Parathyroid adenoma (tissue), 2 donors: ENCODE measurements at regions not wholly inside any gene's neighbourhood (a gene's known extent, or its start where the extent isn't known, plus 50 kb on each side); places are given as distances from the start of the nearest gene placed in this dataset.

Source experiments
- H2AFZ ChIP-seq: fragments of 300-600 bp; sonication (generic); one replicate; pipeline ENCODE4 v1.7.0; 2017; ENCODE audit warnings: antibody characterized with exemption, mild to moderate bottlenecking
- H3K27ac ChIP-seq: fragments of 300-600 bp; sonication (generic); one replicate; pipeline ENCODE4 v1.7.0; 2017
- H3K27me3 ChIP-seq: fragments of 300-600 bp; sonication (generic); one replicate; pipeline ENCODE4 v1.7.0; 2017; ENCODE audit warnings: low read length; ENCODE audit not compliant: control insufficient read depth, insufficient read depth
- H3K36me3 ChIP-seq: fragments of 300-600 bp; sonication (generic); one replicate; pipeline ENCODE4 v1.7.0; 2017; ENCODE audit warnings: low read length; ENCODE audit not compliant: control insufficient read depth, insufficient read depth
- H3K4me1 ChIP-seq: fragments of 300-600 bp; sonication (generic); one replicate; pipeline ENCODE4 v1.7.0; 2017; ENCODE audit warnings: control low read depth
- H3K4me2 ChIP-seq: fragments of 300-600 bp; sonication (generic); one replicate; pipeline ENCODE4 v1.7.0; 2017; ENCODE audit warnings: low read length
- H3K4me3 ChIP-seq: fragments of 300-600 bp; sonication (generic); one replicate; pipeline ENCODE4 v1.7.0; 2017; ENCODE audit warnings: low read depth, low read length
- H3K79me2 ChIP-seq: fragments of 300-600 bp; sonication (generic); one replicate; pipeline ENCODE4 v1.7.0; 2017; ENCODE audit warnings: control low read depth
- H3K9ac ChIP-seq: fragments of 300-600 bp; sonication (generic); one replicate; pipeline ENCODE4 v1.7.0; 2017; ENCODE audit warnings: mild to moderate bottlenecking
- H3K9me3 ChIP-seq: fragments of 300-600 bp; sonication (generic); one replicate; pipeline ENCODE4 v1.7.0; 2017; ENCODE audit warnings: low read length; ENCODE audit not compliant: control insufficient read depth
- CTCF ChIP-seq: fragments of 300-600 bp; sonication (generic); IDR thresholded peaks from one replicate; pipeline ENCODE4 v1.7.0; 2017; ENCODE audit warnings: antibody characterized with exemption, mild to moderate bottlenecking
- donor health status: primary hyperparathyroidism.

GRCh38 chr2:239693761-239694415 is 293.1 kb upstream of the HDAC4 start:
- Histone ChIP-seq H3K27me3 (no peaks in the 10 kb centered on the region), H3K27ac (no peak overlapping the region), H3K9me3 (no peaks in the 10 kb centered on the region), H3K4me1 (peaks cover 9% of the 10 kb centered on the region), H3K4me2 (no peak overlapping the region), H3K79me2 (no peaks in the 10 kb centered on the region), H3K9ac (no peak overlapping the region), H2AFZ (no peak overlapping the region), H3K4me3 (no peak overlapping the region), H3K36me3 (no peaks in the 10 kb centered on the region)
- no peak for TF ChIP-seq CTCF

- Histone ChIP-seq H2AFZ (no peak overlapping the region), H3K27me3 (no peaks in the 10 kb centered on the region), H3K79me2 (no peaks in the 10 kb centered on the region), H3K27ac (no peak overlapping the region), H3K9me3 (no peaks in the 10 kb centered on the region), H3K4me3 (no peak overlapping the region), H3K4me2 (no peak overlapping the region), H3K36me3 (no peaks in the 10 kb centered on the region), H3K4me1 (peaks cover 9% of the 10 kb centered on the region), H3K9ac (no peak overlapping the region)
- TF ChIP-seq CTCF: no peak
These were observed 292.5 kb upstream of the HDAC4 start for GRCh38 chr2:239693330-239693729.

- no peak for TF ChIP-seq CTCF
- no peaks in the 10 kb centered on the region for H3K9me3 ChIP-seq
- H3K79me2 ChIP-seq: no peaks in the 10 kb centered on the region
- H3K27ac ChIP-seq: no peak overlapping the region
- no peaks in the 10 kb centered on the region for H3K36me3 ChIP-seq
- no peak overlapping the region for H3K4me3 ChIP-seq
- peaks cover 9% of the 10 kb centered on the region for H3K4me1 ChIP-seq
- H3K4me2 ChIP-seq: no peak overlapping the region
- H2AFZ ChIP-seq: no peak overlapping the region
- no peaks in the 10 kb centered on the region for H3K27me3 ChIP-seq
- no peak overlapping the region for H3K9ac ChIP-seq
These were observed 292.1 kb upstream of the HDAC4 start for GRCh38 chr2:239692919-239693318.

GRCh38 chr2:239692362-239692851 is 291.6 kb upstream of the HDAC4 start:
- Histone ChIP-seq H3K36me3 (no peaks in the 10 kb centered on the region), H3K79me2 (no peaks in the 10 kb centered on the region), H3K4me2 (no peak overlapping the region), H3K27me3 (no peaks in the 10 kb centered on the region), H3K27ac (no peak overlapping the region), H3K9ac (no peak overlapping the region), H3K9me3 (no peaks in the 10 kb centered on the region), H3K4me3 (no peak overlapping the region), H2AFZ (no peak overlapping the region), H3K4me1 (peaks cover 9% of the 10 kb centered on the region)
- no peak for TF ChIP-seq CTCF

- H3K9me3 ChIP-seq: no peaks in the 10 kb centered on the region
- H3K4me2 ChIP-seq: no peak overlapping the region
- no peak overlapping the region for H3K27ac ChIP-seq
- H3K4me1 ChIP-seq: peaks cover 9% of the 10 kb centered on the region
- H3K36me3 ChIP-seq: no peaks in the 10 kb centered on the region
- H3K4me3 ChIP-seq: no peak overlapping the region
- TF ChIP-seq CTCF: no peak
- H3K27me3 ChIP-seq: no peaks in the 10 kb centered on the region
- H2AFZ ChIP-seq: no peak overlapping the region
- no peak overlapping the region for H3K9ac ChIP-seq
- H3K79me2 ChIP-seq: no peaks in the 10 kb centered on the region
These were observed 290.9 kb upstream of the HDAC4 start for GRCh38 chr2:239691720-239692119.
